Bronchial epithelial cell (primary cell): ENCODE measurements at regions not wholly inside any gene's neighbourhood (a gene's known extent, or its start where the extent isn't known, plus 50 kb on each side); places are given as distances from the start of the nearest gene placed in this dataset.

Source experiments
- DNase-seq: peaks from one replicate; pipeline ENCODE4 v3.0.0-alpha.2; 2010; ENCODE audit warnings: low read depth
- FAIRE-seq: peaks from 2 replicates; lab custom pipeline; 2011; peaks lifted over from hg19 to GRCh38; lab: Jason Lieb, UNC
- H3K27me3 ChIP-seq: 2 replicates; pipeline ENCODE4 v1.5.1; 2011; ENCODE audit warnings: low read length; ENCODE audit not compliant: control insufficient read depth, insufficient read depth
- H3K36me3 ChIP-seq: 2 replicates; pipeline ENCODE4 v1.5.1; 2011; ENCODE audit warnings: low read length; ENCODE audit not compliant: control insufficient read depth, insufficient read depth
- H3K4me3 ChIP-seq: 2 replicates; pipeline ENCODE4 v1.5.1; 2011; ENCODE audit warnings: mild to moderate bottlenecking, low read depth, low read length, control low read depth
- TF ChIP-seq, protein P1 (sequence below): IDR thresholded peaks from 2 replicates; pipeline ENCODE4 v1.5.1; 2011; ENCODE audit warnings: mild to moderate bottlenecking, moderate library complexity, low read length, control low read depth, inconsistent platforms; ENCODE audit not compliant: insufficient read depth, severe bottlenecking

GRCh38 chr4:14117575-14118238, 490.2 kb upstream of the BOD1L1 start:
- no peaks in the 10 kb centered on the region for H3K27me3 ChIP-seq
- DNase-seq: no peak
- TF ChIP-seq, protein P1, sequence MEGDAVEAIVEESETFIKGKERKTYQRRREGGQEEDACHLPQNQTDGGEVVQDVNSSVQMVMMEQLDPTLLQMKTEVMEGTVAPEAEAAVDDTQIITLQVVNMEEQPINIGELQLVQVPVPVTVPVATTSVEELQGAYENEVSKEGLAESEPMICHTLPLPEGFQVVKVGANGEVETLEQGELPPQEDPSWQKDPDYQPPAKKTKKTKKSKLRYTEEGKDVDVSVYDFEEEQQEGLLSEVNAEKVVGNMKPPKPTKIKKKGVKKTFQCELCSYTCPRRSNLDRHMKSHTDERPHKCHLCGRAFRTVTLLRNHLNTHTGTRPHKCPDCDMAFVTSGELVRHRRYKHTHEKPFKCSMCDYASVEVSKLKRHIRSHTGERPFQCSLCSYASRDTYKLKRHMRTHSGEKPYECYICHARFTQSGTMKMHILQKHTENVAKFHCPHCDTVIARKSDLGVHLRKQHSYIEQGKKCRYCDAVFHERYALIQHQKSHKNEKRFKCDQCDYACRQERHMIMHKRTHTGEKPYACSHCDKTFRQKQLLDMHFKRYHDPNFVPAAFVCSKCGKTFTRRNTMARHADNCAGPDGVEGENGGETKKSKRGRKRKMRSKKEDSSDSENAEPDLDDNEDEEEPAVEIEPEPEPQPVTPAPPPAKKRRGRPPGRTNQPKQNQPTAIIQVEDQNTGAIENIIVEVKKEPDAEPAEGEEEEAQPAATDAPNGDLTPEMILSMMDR: no peak
- no peaks in the 10 kb centered on the region for H3K36me3 ChIP-seq
- H3K4me3 ChIP-seq: no peak overlapping the region
- no peak for FAIRE-seq

- Histone ChIP-seq H3K4me3 (no peak overlapping the region), H3K27me3 (no peaks in the 10 kb centered on the region), H3K36me3 (no peaks in the 10 kb centered on the region)
- TF ChIP-seq, protein P1: no peak
- no peak for DNase-seq
- FAIRE-seq: no peak
These were observed 497.3 kb upstream of the BOD1L1 start for GRCh38 chr4:14124816-14125215.

- DNase-seq (no peak), FAIRE-seq (no peak)
- Histone ChIP-seq H3K27me3 (no peaks in the 10 kb centered on the region), H3K36me3 (no peaks in the 10 kb centered on the region), H3K4me3 (no peak overlapping the region)
- TF ChIP-seq, protein P1: no peak
These were observed 498.0 kb upstream of the BOD1L1 start for GRCh38 chr4:14125375-14126129.

GRCh38 chr4:14130551-14130950, 503.0 kb upstream of the BOD1L1 start:
- TF ChIP-seq, protein P1: no peak
- Histone ChIP-seq H3K27me3 (no peaks in the 10 kb centered on the region), H3K4me3 (no peak overlapping the region), H3K36me3 (no peaks in the 10 kb centered on the region)
- FAIRE-seq (no peak), DNase-seq (no peak)

DNA sequence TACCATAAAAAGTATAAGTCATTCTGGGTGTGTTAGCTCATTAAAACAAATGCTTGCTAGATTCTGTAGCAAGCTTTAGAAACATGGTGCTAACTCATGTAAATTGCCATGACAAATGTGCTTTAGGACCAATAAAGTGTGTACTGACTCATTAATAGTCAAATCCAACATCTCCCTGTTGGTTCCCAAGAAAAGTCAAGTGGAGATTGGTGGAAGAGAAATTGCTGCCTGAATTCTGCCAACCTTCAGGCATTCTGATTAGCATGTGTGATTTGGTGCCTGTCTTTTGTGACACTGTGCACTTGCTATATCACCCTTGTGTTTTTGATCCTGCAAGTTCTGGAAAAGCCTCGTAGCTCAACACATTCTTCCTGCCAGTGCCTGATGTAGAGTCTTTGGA, 503.8 kb upstream of the BOD1L1 start:
- FAIRE-seq: no peak
- TF ChIP-seq, protein P1: no peak

GRCh38 chr4:14132301-14132700, 504.8 kb upstream of the BOD1L1 start:
- FAIRE-seq: no peak
- TF ChIP-seq, protein P1: no peak
- Histone ChIP-seq H3K36me3 (no peaks in the 10 kb centered on the region), H3K27me3 (no peaks in the 10 kb centered on the region), H3K4me3 (no peak overlapping the region)
- DNase-seq: no peak

More for the DNA sequence above, 503.8 kb upstream of the BOD1L1 start:
- no peaks in the 10 kb centered on the region for H3K27me3 ChIP-seq
- H3K4me3 ChIP-seq: no peak overlapping the region
- no peaks in the 10 kb centered on the region for H3K36me3 ChIP-seq
- DNase-seq: no peak
